ENCODE measurements at regions not wholly inside any gene's neighbourhood (a gene's known extent, or its start where the extent isn't known, plus 50 kb on each side); places are given as distances from the start of the nearest gene placed in this dataset.

DNA sequence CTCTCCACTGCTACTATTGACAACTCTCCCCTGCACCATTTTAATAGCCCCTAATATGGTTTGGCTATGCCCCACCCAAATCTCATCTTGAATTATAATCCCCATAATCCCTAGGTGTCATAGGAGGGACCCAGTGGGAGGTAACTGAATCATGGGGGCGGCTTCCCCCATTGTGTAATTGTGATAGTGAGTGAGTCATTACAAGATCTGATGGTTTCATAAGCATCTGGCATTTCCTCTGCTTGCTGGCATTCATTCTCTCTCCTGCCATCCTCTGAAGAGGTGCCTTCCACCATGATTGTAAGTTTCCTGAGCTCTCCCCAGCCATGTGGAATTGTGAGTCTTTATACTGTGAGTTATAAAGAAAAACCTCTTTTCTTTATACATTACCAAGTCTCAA lies 74.1 kb upstream of the TCF21 start:
- ChIA-PET POLR2A (interaction anchor here (1.0 kb wide), 1 partner anchor 169 kb away, joined by 3 read pairs; no protein-coding TSS in a partner anchor), CTCF (interaction anchor here (1.4 kb wide), 2 partner anchors 23 to 102 kb away, joined by 4 read pairs; no protein-coding TSS in a partner anchor)
- H3K9me3 ChIP-seq (ENCODE audit: control insufficient read depth, insufficient read depth, low read depth, low read length) = no peaks in the 10 kb centered on the region; the same call in 1 of the 2 replicates
- no peak overlapping the region for H3K27ac ChIP-seq (ENCODE audit: extremely low read depth, low read depth, low read length)
- no peaks in the 10 kb centered on the region for H3K4me1 ChIP-seq (ENCODE audit: control insufficient read depth, insufficient read depth, low read length)
- H3K36me3 ChIP-seq (ENCODE audit: control insufficient read depth in 2 of 2, insufficient read depth in 1 of 2, low read length in 2 of 2) = no peaks in the 10 kb centered on the region
- TF ChIP-seq ZNF660 (tag by site-specific recombination; IDR thresholded peaks at IDR 0.05) = peak; percentile 44; the same call in 1 of the 2 replicates
- peak; percentile 69 for TF ChIP-seq ZFHX2 (tag by site-specific recombination; conservative IDR thresholded peaks at IDR 0.05)
- TF ChIP-seq EGR2 (tag by site-specific recombination; IDR thresholded peaks at IDR 0.05; ENCODE audit: low read depth) = peak; percentile 39; the same call in 1 of the 2 replicates
- TF ChIP-seq ZNF777 (tag by site-specific recombination; IDR thresholded peaks at IDR 0.05; ENCODE audit: borderline replicate concordance) = no peak
- no peak for TF ChIP-seq ZBTB17 (tag by site-specific recombination; IDR thresholded peaks at IDR 0.05)
- TF ChIP-seq, protein P1, sequence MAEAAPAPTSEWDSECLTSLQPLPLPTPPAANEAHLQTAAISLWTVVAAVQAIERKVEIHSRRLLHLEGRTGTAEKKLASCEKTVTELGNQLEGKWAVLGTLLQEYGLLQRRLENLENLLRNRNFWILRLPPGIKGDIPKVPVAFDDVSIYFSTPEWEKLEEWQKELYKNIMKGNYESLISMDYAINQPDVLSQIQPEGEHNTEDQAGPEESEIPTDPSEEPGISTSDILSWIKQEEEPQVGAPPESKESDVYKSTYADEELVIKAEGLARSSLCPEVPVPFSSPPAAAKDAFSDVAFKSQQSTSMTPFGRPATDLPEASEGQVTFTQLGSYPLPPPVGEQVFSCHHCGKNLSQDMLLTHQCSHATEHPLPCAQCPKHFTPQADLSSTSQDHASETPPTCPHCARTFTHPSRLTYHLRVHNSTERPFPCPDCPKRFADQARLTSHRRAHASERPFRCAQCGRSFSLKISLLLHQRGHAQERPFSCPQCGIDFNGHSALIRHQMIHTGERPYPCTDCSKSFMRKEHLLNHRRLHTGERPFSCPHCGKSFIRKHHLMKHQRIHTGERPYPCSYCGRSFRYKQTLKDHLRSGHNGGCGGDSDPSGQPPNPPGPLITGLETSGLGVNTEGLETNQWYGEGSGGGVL (tag by site-specific recombination; IDR thresholded peaks at IDR 0.05) = peak; percentile 58
- no peak for TF ChIP-seq ZFP3 (tag by site-specific recombination; IDR thresholded peaks at IDR 0.05; ENCODE audit: low read depth)
- TF ChIP-seq KLF1 (tag by site-specific recombination; IDR thresholded peaks at IDR 0.05) = no peak
- no peak overlapping the region for H3K4me3 ChIP-seq (ENCODE audit: low read depth, low read length)

DNA sequence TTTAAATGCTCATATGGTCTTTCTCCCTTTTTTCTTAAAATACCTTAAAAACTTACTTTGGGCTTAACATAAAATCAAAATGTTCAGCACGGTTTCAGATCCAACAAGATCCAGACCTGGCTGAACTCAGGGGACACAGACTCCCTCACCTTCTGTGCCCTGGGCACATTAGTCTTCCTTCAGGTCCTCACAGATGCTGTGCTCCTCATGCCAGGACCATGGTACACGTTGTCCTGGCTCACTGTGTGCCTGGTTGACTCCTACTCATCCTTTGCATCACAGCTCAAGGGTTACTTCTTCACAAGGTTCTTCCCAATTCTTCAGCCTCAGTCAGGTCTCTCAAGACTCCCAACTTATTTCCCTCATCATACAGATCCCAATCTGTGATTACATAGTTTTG lies 73.6 kb upstream of the TCF21 start:
- Histone ChIP-seq H3K4me3 (ENCODE audit: low read depth, low read length) (no peak overlapping the region), H3K27ac (ENCODE audit: extremely low read depth, low read depth, low read length) (no peak overlapping the region), H3K36me3 (ENCODE audit: control insufficient read depth in 2 of 2, insufficient read depth in 1 of 2, low read length in 2 of 2) (no peaks in the 10 kb centered on the region), H3K4me1 (ENCODE audit: control insufficient read depth, insufficient read depth, low read length) (no peaks in the 10 kb centered on the region), H3K9me3 (ENCODE audit: control insufficient read depth, insufficient read depth, low read depth, low read length) (no peaks in the 10 kb centered on the region; the same call in 1 of the 2 replicates)
- ChIA-PET CTCF (interaction anchor here (1.7 kb wide), 1 partner anchor 102 kb away, joined by 5 read pairs; no protein-coding TSS in a partner anchor), POLR2A (interaction anchor here (1.0 kb wide), 1 partner anchor 169 kb away, joined by 3 read pairs; no protein-coding TSS in a partner anchor)
- TF ChIP-seq, protein P2, sequence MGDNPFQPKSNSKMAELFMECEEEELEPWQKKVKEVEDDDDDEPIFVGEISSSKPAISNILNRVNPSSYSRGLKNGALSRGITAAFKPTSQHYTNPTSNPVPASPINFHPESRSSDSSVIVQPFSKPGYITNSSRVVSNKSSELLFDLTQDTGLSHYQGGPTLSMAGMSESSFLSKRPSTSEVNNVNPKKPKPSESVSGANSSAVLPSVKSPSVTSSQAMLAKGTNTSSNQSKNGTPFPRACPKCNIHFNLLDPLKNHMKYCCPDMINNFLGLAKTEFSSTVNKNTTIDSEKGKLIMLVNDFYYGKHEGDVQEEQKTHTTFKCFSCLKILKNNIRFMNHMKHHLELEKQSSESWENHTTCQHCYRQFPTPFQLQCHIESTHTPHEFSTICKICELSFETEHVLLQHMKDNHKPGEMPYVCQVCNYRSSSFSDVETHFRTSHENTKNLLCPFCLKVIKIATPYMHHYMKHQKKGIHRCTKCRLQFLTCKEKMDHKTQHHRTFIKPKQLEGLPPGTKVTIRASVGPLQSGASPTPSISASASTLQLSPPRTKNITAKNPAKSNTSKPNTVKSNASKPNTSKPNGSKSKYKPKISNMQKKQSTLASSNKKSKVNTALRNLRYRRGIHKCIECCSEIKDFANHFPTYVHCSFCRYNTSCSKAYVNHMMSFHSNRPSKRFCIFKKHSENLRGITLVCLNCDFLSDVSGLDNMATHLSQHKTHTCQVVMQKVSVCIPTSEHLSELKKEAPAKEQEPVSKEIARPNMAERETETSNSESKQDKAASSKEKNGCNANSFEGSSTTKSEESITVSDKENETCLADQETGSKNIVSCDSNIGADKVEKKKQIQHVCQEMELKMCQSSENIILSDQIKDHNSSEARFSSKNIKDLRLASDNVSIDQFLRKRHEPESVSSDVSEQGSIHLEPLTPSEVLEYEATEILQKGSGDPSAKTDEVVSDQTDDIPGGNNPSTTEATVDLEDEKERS (tag by site-specific recombination; IDR thresholded peaks at IDR 0.05) = no peak
- no peak for TF ChIP-seq ZNF843 (tag by site-specific recombination; IDR thresholded peaks at IDR 0.05)

DNA sequence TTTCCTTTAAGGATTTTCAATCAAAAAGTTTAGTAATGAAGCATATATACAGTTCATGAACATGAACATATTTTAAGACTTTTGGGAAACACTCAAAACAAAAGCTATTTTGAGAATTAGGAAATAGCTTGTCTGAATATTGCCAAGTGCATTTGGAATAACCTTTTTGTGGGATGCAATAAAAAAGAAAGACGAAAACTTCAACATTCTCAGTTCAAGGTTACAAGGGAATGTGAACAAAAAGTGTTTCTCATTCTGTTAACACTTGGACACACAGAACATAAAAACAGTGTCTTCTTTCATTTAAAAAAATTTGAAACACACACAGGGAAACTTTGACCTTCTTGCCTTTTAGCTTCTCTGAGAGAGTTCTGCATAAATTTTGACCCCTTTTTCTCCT lies 72.7 kb upstream of the TCF21 start:
- no peak overlapping the region for H3K27ac ChIP-seq (ENCODE audit: extremely low read depth, low read depth, low read length)
- no peaks in the 10 kb centered on the region; the same call in 1 of the 2 replicates for H3K9me3 ChIP-seq (ENCODE audit: control insufficient read depth, insufficient read depth, low read depth, low read length)
- no peaks in the 10 kb centered on the region for H3K4me1 ChIP-seq (ENCODE audit: control insufficient read depth, insufficient read depth, low read length)
- no peak overlapping the region for H3K4me3 ChIP-seq (ENCODE audit: low read depth, low read length)
- ChIA-PET CTCF (interaction anchor here (0.6 to 2.8 kb wide), 11 partner anchors 8 to 1198 kb away, joined by 3 to 20 read pairs (median 6); no protein-coding TSS in a partner anchor), POLR2A (no interaction called here)
- no peaks in the 10 kb centered on the region for H3K36me3 ChIP-seq (ENCODE audit: control insufficient read depth in 2 of 2, insufficient read depth in 1 of 2, low read length in 2 of 2)
- TF ChIP-seq ZNF623 (tag by site-specific recombination; IDR thresholded peaks at IDR 0.05) = no peak
- TF ChIP-seq, protein P3, sequence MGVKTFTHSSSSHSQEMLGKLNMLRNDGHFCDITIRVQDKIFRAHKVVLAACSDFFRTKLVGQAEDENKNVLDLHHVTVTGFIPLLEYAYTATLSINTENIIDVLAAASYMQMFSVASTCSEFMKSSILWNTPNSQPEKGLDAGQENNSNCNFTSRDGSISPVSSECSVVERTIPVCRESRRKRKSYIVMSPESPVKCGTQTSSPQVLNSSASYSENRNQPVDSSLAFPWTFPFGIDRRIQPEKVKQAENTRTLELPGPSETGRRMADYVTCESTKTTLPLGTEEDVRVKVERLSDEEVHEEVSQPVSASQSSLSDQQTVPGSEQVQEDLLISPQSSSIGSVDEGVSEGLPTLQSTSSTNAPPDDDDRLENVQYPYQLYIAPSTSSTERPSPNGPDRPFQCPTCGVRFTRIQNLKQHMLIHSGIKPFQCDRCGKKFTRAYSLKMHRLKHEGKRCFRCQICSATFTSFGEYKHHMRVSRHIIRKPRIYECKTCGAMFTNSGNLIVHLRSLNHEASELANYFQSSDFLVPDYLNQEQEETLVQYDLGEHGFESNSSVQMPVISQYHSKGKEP (tag by site-specific recombination; IDR thresholded peaks at IDR 0.05) = no peak
- TF ChIP-seq ZNF654 (tag by site-specific recombination; IDR thresholded peaks at IDR 0.05; ENCODE audit: low read depth) = no peak
- TF ChIP-seq, protein P4, sequence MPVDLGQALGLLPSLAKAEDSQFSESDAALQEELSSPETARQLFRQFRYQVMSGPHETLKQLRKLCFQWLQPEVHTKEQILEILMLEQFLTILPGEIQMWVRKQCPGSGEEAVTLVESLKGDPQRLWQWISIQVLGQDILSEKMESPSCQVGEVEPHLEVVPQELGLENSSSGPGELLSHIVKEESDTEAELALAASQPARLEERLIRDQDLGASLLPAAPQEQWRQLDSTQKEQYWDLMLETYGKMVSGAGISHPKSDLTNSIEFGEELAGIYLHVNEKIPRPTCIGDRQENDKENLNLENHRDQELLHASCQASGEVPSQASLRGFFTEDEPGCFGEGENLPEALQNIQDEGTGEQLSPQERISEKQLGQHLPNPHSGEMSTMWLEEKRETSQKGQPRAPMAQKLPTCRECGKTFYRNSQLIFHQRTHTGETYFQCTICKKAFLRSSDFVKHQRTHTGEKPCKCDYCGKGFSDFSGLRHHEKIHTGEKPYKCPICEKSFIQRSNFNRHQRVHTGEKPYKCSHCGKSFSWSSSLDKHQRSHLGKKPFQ (tag by site-specific recombination; IDR thresholded peaks at IDR 0.05) = no peak
- TF ChIP-seq, protein P5, sequence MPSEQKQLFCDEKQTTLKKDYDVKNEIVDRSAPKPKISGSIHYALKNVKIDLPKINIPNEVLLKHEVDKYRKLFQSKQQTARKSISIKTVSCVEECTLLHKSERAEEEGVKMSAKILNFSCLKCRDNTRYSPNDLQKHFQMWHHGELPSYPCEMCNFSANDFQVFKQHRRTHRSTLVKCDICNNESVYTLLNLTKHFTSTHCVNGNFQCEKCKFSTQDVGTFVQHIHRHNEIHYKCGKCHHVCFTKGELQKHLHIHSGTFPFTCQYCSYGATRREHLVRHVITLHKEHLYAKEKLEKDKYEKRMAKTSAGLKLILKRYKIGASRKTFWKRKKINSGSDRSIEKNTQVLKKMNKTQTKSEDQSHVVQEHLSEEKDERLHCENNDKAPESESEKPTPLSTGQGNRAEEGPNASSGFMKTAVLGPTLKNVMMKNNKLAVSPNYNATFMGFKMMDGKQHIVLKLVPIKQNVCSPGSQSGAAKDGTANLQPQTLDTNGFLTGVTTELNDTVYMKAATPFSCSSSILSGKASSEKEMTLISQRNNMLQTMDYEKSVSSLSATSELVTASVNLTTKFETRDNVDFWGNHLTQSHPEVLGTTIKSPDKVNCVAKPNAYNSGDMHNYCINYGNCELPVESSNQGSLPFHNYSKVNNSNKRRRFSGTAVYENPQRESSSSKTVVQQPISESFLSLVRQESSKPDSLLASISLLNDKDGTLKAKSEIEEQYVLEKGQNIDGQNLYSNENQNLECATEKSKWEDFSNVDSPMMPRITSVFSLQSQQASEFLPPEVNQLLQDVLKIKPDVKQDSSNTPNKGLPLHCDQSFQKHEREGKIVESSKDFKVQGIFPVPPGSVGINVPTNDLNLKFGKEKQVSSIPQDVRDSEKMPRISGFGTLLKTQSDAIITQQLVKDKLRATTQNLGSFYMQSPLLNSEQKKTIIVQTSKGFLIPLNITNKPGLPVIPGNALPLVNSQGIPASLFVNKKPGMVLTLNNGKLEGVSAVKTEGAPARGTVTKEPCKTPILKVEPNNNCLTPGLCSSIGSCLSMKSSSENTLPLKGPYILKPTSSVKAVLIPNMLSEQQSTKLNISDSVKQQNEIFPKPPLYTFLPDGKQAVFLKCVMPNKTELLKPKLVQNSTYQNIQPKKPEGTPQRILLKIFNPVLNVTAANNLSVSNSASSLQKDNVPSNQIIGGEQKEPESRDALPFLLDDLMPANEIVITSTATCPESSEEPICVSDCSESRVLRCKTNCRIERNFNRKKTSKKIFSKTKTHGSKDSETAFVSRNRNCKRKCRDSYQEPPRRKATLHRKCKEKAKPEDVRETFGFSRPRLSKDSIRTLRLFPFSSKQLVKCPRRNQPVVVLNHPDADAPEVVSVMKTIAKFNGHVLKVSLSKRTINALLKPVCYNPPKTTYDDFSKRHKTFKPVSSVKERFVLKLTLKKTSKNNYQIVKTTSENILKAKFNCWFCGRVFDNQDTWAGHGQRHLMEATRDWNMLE (tag by site-specific recombination; conservative IDR thresholded peaks at IDR 0.05; ENCODE audit: low read depth) = no peak
- TF ChIP-seq ZNF214 (tag by site-specific recombination; IDR thresholded peaks at IDR 0.05; ENCODE audit: borderline replicate concordance) = no peak
- no peak for TF ChIP-seq ZNF223 (tag by site-specific recombination; IDR thresholded peaks at IDR 0.05)

Data from HEK293 (cell line).